HCT116 (cell line): ENCODE measurements at regions not wholly inside any gene's neighbourhood (a gene's known extent, or its start where the extent isn't known, plus 50 kb on each side); places are given as distances from the start of the nearest gene placed in this dataset.

ENCODE experiments used
- ATAC-seq: fragments of 200-7000 bp; cut with Tn5 transposase; 2 replicates; pipeline ENCODE4 v1.9.1; 2020; ENCODE audit warnings: mild to moderate bottlenecking, moderate library complexity
- BruUV-seq: library from RNA; stranded (reverse); fragments of 400-500 nt; replicated peaks from 2 replicates; lab custom pipeline; 2021; lab: Mats Ljungman, UMichigan
- CTCF ChIA-PET: fragments of 300-600 bp; sonication (Branson Sonifier 250); formaldehyde crosslinking; loops from one replicate; lab custom pipeline; 2021; ENCODE audit warnings: antibody characterized with exemption; lab: Charles Lee
- POLR2A ChIA-PET: fragments of 300-600, 350-600 bp; sonication (Branson Sonifier 250); formaldehyde crosslinking; loops from one replicate; lab custom pipeline; 2021; ENCODE audit warnings: antibody characterized with exemption; lab: Charles Lee
- RAD21 ChIA-PET, 2 experiments: fragments of 300-600 bp; sonication (Branson Sonifier 250); formaldehyde crosslinking; loops; one replicate each; lab custom pipeline; 2023; ENCODE audit warnings: low total read pairs in 2 of 2; ENCODE audit not compliant: uncharacterized antibody in 2 of 2, unreplicated experiment in 2 of 2, low non-redundant PET in 1 of 2; lab: Charles Lee
- DNase-seq: peaks from one replicate; pipeline ENCODE4 v3.0.0-alpha.2; 2010; ENCODE audit warnings: low read depth, low spot score
- H2AFZ ChIP-seq: fragments of 200-600 bp; shearing (Covaris generic), sonication (generic); 2 replicates; pipeline ENCODE4 v1.6.1; 2017; ENCODE audit warnings: low read depth, mixed run types, mixed read lengths, antibody characterized with exemption, low read length; ENCODE audit not compliant: poor library complexity, severe bottlenecking
- H3K27ac ChIP-seq: 2 replicates; pipeline ENCODE4 v1.5.1; 2012; ENCODE audit warnings: low read depth, low read length
- H3K27me3 ChIP-seq: fragments of 200-600 bp; sonication (generic); 2 replicates; pipeline ENCODE4 v1.6.1; 2016; ENCODE audit warnings: mixed run types, low read length, mixed read lengths; ENCODE audit not compliant: insufficient read depth
- H3K36me3 ChIP-seq, 2 experiments: fragments of 200-500 bp in 1 of 2; fragments of 200-600 bp in 1 of 2; sonication (Bioruptor generic) in 1 of 2; sonication (generic) in 1 of 2; 2 replicates each; pipeline versions ENCODE4 v1.5.1 to v1.6.1; 2014 to 2016; ENCODE audit warnings: low read length in 2 of 2, inconsistent platforms in 1 of 2, mixed read lengths in 1 of 2, mixed run types in 1 of 2; ENCODE audit not compliant: insufficient read depth in 2 of 2, control insufficient read depth in 1 of 2
- H3K4me1 ChIP-seq, 2 experiments: fragments of 200-600 bp in 1 of 2; sonication (generic) in 1 of 2; 2 replicates each; pipeline versions ENCODE4 v1.5.1 to v1.6.1; 2012 to 2017; ENCODE audit warnings: low read length in 2 of 2, inconsistent platforms in 1 of 2, mild to moderate bottlenecking in 1 of 2, mixed read lengths in 1 of 2, mixed run types in 1 of 2, moderate library complexity in 1 of 2; ENCODE audit not compliant: insufficient read depth in 2 of 2, control insufficient read depth in 1 of 2
- H3K4me2 ChIP-seq: fragments of 200-600 bp; sonication (generic); 2 replicates; pipeline ENCODE4 v1.6.1; 2017; ENCODE audit warnings: mixed run types, low read length, mixed read lengths
- H3K4me3 ChIP-seq, 2 experiments: fragments of 200-600 bp in 1 of 2; sonication (generic) in 1 of 2; replicated peaks in 1 of 2; 2 replicates each; pipeline ENCODE4 v1.5.1; 2011 to 2016; ENCODE audit warnings: low read length in 2 of 2, control low read depth in 1 of 2, low read depth in 1 of 2, mild to moderate bottlenecking in 1 of 2, mixed read lengths in 1 of 2, mixed run types in 1 of 2
- H3K79me2 ChIP-seq: fragments of 200-600 bp; sonication (generic); 2 replicates; pipeline ENCODE4 v1.6.1; 2017; ENCODE audit warnings: mild to moderate bottlenecking, mixed run types, low read length, moderate library complexity, mixed read lengths; ENCODE audit not compliant: insufficient read depth
- H3K9ac ChIP-seq: fragments of 200-600 bp; sonication (generic); 2 replicates; pipeline ENCODE4 v1.6.1; 2016; ENCODE audit warnings: low read length, mixed read lengths
- H3K9me2 ChIP-seq: fragments of 200-600 bp; sonication (generic), shearing (Covaris generic); 2 replicates; pipeline ENCODE4 v1.6.1; 2017; ENCODE audit warnings: mixed run types, mild to moderate bottlenecking, moderate library complexity; ENCODE audit not compliant: insufficient read depth
- H3K9me3 ChIP-seq, 2 experiments: fragments of 200-500 bp in 1 of 2; fragments of 200-600 bp in 1 of 2; sonication (Bioruptor generic) in 1 of 2; sonication (generic) in 1 of 2; 2 replicates each; pipeline ENCODE4 v1.6.1; 2014 to 2017; ENCODE audit warnings: low read length in 2 of 2, mixed read lengths in 2 of 2, inconsistent platforms in 1 of 2, low read depth in 1 of 2, mild to moderate bottlenecking in 1 of 2, mixed run types in 1 of 2, moderate library complexity in 1 of 2; ENCODE audit not compliant: control insufficient read depth in 1 of 2, insufficient read depth in 1 of 2
- H4K20me1 ChIP-seq: fragments of 200-600 bp; sonication (generic), shearing (Covaris generic); 2 replicates; pipeline ENCODE4 v1.6.1; 2017; ENCODE audit warnings: mixed run types, mild to moderate bottlenecking, moderate library complexity; ENCODE audit not compliant: insufficient read depth
- CBX3 ChIP-seq: IDR thresholded peaks from 2 replicates; pipeline ENCODE4 v1.6.1; 2012; ENCODE audit warnings: low read depth
- CEBPB ChIP-seq: IDR thresholded peaks from 2 replicates; pipeline ENCODE4 v1.6.1; 2012; ENCODE audit warnings: low read depth
- EZH2 ChIP-seq: fragments of 200-600 bp; sonication (generic); IDR thresholded peaks from 2 replicates; pipeline ENCODE4 v1.6.1; 2017; ENCODE audit warnings: antibody characterized with exemption, mixed run types
- FOSL1 ChIP-seq: IDR thresholded peaks from 2 replicates; pipeline ENCODE4 v1.6.1; 2012; ENCODE audit warnings: low read depth
- JUND ChIP-seq: IDR thresholded peaks from 2 replicates; pipeline ENCODE4 v1.6.1; 2012
- RAD21 ChIP-seq: IDR thresholded peaks from 2 replicates; pipeline ENCODE4 v1.6.1; 2012; ENCODE audit warnings: low read depth, mild to moderate bottlenecking
- SIN3A ChIP-seq: IDR thresholded peaks from 2 replicates; pipeline ENCODE4 v1.6.1; 2012; ENCODE audit warnings: low read depth
- SP1 ChIP-seq: IDR thresholded peaks from 2 replicates; pipeline ENCODE4 v1.6.1; 2012; ENCODE audit warnings: low read depth
- SRF ChIP-seq: IDR thresholded peaks from 2 replicates; pipeline ENCODE4 v1.6.1; 2012; ENCODE audit warnings: low read depth
- TCF7L2 ChIP-seq: IDR thresholded peaks from 2 replicates; pipeline ENCODE4 v1.7.0; 2011; ENCODE audit warnings: borderline replicate concordance, inconsistent platforms; ENCODE audit not compliant: insufficient read depth, insufficient read length; ENCODE audit errors: extremely low read depth
- ZFX ChIP-seq: fragments of 450-650 bp; IDR thresholded peaks from 2 replicates; pipeline ENCODE4 v1.6.1; 2017
- ZNF274 ChIP-seq: fragments of 200-500 bp; sonication (Bioruptor generic); IDR thresholded peaks from 2 replicates; pipeline ENCODE4 v1.6.1; 2014; ENCODE audit warnings: mild to moderate bottlenecking, low read depth, low read length, inconsistent platforms
- intact Hi-C: fragments of 100-400 bp; cut with micrococcal nuclease; formaldehyde crosslinking; loops from 2 replicates; pipeline ENCODE4 v1.10.0; 2022
- TF ChIP-seq, protein P1 (sequence below): IDR thresholded peaks from 2 replicates; pipeline ENCODE4 v1.6.1; 2012
- TF ChIP-seq, protein P2 (sequence below): IDR thresholded peaks from 2 replicates; pipeline ENCODE4 v1.6.1; 2011; ENCODE audit warnings: mild to moderate bottlenecking, low read length, moderate library complexity; ENCODE audit not compliant: insufficient replicate concordance; ENCODE audit errors: extremely low read depth
- TF ChIP-seq, protein P3 (sequence below): IDR thresholded peaks from 2 replicates; pipeline ENCODE4 v1.6.1; 2012; ENCODE audit warnings: low read depth
- TF ChIP-seq, protein P4 (sequence below), 3 experiments: fragments of 200-600 bp in 1 of 3; sonication (generic) in 1 of 3; IDR thresholded peaks in 2 of 3; conservative IDR thresholded peaks in 1 of 3; 2 replicates each; pipeline ENCODE4 v1.5.1; 2012 to 2017; ENCODE audit warnings: low read depth in 2 of 3, low read length in 2 of 3, antibody characterized with exemption in 1 of 3, borderline replicate concordance in 1 of 3, control low read depth in 1 of 3, mild to moderate bottlenecking in 1 of 3, mixed read lengths in 1 of 3, mixed run types in 1 of 3, moderate library complexity in 1 of 3; ENCODE audit not compliant: insufficient read depth in 1 of 3
- TF ChIP-seq, protein P5 (sequence below): IDR thresholded peaks from 2 replicates; pipeline ENCODE4 v1.6.1; 2012

DNA sequence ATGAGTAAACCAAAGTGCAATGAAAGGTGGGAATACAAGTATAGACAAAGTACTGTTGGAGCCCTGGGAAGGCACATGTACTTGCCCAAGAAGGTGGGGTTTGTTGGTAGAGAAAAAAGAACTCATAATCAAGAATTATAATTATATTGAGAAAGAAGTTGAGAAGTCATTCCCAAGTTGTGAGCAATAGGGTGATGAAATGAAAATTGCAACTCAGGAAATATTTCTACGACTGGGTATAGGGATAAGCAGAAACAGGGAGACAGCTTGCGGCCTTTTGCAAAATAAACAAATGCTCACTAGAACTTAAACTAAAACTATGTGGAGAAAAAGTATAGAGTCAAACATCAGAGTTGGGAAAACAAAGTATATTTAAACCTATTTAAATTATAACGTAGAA, 250.7 kb upstream of the FAM83B start:
- no peak for TF ChIP-seq SRF
- no peak for TF ChIP-seq JUND
- TF ChIP-seq, protein P1, sequence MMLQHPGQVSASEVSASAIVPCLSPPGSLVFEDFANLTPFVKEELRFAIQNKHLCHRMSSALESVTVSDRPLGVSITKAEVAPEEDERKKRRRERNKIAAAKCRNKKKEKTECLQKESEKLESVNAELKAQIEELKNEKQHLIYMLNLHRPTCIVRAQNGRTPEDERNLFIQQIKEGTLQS, result no peak
- TF ChIP-seq, protein P2, sequence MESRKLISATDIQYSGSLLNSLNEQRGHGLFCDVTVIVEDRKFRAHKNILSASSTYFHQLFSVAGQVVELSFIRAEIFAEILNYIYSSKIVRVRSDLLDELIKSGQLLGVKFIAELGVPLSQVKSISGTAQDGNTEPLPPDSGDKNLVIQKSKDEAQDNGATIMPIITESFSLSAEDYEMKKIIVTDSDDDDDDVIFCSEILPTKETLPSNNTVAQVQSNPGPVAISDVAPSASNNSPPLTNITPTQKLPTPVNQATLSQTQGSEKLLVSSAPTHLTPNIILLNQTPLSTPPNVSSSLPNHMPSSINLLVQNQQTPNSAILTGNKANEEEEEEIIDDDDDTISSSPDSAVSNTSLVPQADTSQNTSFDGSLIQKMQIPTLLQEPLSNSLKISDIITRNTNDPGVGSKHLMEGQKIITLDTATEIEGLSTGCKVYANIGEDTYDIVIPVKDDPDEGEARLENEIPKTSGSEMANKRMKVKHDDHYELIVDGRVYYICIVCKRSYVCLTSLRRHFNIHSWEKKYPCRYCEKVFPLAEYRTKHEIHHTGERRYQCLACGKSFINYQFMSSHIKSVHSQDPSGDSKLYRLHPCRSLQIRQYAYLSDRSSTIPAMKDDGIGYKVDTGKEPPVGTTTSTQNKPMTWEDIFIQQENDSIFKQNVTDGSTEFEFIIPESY, result no peak
- no peak for TF ChIP-seq RAD21
- TF ChIP-seq, protein P3, sequence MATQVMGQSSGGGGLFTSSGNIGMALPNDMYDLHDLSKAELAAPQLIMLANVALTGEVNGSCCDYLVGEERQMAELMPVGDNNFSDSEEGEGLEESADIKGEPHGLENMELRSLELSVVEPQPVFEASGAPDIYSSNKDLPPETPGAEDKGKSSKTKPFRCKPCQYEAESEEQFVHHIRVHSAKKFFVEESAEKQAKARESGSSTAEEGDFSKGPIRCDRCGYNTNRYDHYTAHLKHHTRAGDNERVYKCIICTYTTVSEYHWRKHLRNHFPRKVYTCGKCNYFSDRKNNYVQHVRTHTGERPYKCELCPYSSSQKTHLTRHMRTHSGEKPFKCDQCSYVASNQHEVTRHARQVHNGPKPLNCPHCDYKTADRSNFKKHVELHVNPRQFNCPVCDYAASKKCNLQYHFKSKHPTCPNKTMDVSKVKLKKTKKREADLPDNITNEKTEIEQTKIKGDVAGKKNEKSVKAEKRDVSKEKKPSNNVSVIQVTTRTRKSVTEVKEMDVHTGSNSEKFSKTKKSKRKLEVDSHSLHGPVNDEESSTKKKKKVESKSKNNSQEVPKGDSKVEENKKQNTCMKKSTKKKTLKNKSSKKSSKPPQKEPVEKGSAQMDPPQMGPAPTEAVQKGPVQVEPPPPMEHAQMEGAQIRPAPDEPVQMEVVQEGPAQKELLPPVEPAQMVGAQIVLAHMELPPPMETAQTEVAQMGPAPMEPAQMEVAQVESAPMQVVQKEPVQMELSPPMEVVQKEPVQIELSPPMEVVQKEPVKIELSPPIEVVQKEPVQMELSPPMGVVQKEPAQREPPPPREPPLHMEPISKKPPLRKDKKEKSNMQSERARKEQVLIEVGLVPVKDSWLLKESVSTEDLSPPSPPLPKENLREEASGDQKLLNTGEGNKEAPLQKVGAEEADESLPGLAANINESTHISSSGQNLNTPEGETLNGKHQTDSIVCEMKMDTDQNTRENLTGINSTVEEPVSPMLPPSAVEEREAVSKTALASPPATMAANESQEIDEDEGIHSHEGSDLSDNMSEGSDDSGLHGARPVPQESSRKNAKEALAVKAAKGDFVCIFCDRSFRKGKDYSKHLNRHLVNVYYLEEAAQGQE, result no peak
- no peak for TF ChIP-seq SP1
- no peak for TF ChIP-seq ZNF274
- no peak for TF ChIP-seq CEBPB
- TF ChIP-seq SIN3A, result no peak
- no peak for TF ChIP-seq TCF7L2
- no peak for TF ChIP-seq ZFX
- TF ChIP-seq, protein P4, sequence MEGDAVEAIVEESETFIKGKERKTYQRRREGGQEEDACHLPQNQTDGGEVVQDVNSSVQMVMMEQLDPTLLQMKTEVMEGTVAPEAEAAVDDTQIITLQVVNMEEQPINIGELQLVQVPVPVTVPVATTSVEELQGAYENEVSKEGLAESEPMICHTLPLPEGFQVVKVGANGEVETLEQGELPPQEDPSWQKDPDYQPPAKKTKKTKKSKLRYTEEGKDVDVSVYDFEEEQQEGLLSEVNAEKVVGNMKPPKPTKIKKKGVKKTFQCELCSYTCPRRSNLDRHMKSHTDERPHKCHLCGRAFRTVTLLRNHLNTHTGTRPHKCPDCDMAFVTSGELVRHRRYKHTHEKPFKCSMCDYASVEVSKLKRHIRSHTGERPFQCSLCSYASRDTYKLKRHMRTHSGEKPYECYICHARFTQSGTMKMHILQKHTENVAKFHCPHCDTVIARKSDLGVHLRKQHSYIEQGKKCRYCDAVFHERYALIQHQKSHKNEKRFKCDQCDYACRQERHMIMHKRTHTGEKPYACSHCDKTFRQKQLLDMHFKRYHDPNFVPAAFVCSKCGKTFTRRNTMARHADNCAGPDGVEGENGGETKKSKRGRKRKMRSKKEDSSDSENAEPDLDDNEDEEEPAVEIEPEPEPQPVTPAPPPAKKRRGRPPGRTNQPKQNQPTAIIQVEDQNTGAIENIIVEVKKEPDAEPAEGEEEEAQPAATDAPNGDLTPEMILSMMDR (IDR thresholded peaks at IDR 0.05 in 2 of 3, conservative IDR thresholded peaks at IDR 0.05 in 1 of 3; ENCODE audit: borderline replicate concordance in 1 of 3, insufficient read depth in 1 of 3, low read depth in 2 of 3, low read length in 2 of 3), result no peak
- no peak for TF ChIP-seq EZH2
- no peak for TF ChIP-seq FOSL1
- TF ChIP-seq, protein P5, sequence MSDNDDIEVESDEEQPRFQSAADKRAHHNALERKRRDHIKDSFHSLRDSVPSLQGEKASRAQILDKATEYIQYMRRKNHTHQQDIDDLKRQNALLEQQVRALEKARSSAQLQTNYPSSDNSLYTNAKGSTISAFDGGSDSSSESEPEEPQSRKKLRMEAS, result no peak
- no peak for TF ChIP-seq CBX3
- CTCF ChIA-PET, result no interaction called here
- no peaks in the 10 kb centered on the region for H3K9me3 ChIP-seq

More for the DNA sequence above, 250.7 kb upstream of the FAM83B start:
- no TSS peak for BruUV-seq
- no peaks in the 10 kb centered on the region for H3K4me1 ChIP-seq
- no peaks in the 10 kb centered on the region for H4K20me1 ChIP-seq
- H3K9me2 ChIP-seq, result no peaks in the 10 kb centered on the region
- H3K4me3 ChIP-seq, result no peak overlapping the region
- H3K9ac ChIP-seq, result no peak overlapping the region
- DNase-seq (no peak), ATAC-seq (no peak)
- RAD21 ChIA-PET, result no interaction called here
- H3K79me2 ChIP-seq, result no peaks in the 10 kb centered on the region
- H3K4me2 ChIP-seq, result no peak overlapping the region
- H3K27ac ChIP-seq, result no peak overlapping the region
- intact Hi-C loops, result no loop called here
- POLR2A ChIA-PET, result no interaction called here
- H3K36me3 ChIP-seq, result no peaks in the 10 kb centered on the region
- H2AFZ ChIP-seq, result no peak overlapping the region
- no peaks in the 10 kb centered on the region for H3K27me3 ChIP-seq
